A549 (cell line): ENCODE measurements at regions not wholly inside any gene's neighbourhood (a gene's known extent, or its start where the extent isn't known, plus 50 kb on each side); places are given as distances from the start of the nearest gene placed in this dataset.

Experiments used
- FOSB ChIP-seq: fragments of 250-450 bp; sonication (Bioruptor Pico); IDR thresholded peaks from 2 replicates; pipeline ENCODE4 v1.5.0; 2020; ENCODE audit warnings: mild to moderate bottlenecking, moderate library complexity
- POLR2A ChIP-seq: IDR thresholded peaks from 2 replicates; pipeline ENCODE4 v1.6.1; 2012; ENCODE audit warnings: mild to moderate bottlenecking, low read length
- ZC3H11A ChIP-seq: fragments of 450-650 bp; IDR thresholded peaks from 2 replicates; pipeline ENCODE4 v1.6.1; 2014; ENCODE audit warnings: antibody characterized with exemption, mild to moderate bottlenecking
- TF ChIP-seq, protein P1 (sequence below): fragments of >200 bp; sonication (Bioruptor Twin); formaldehyde crosslinking; IDR thresholded peaks from 3 replicates; pipeline ENCODE4 v1.5.1; 2016

DNA sequence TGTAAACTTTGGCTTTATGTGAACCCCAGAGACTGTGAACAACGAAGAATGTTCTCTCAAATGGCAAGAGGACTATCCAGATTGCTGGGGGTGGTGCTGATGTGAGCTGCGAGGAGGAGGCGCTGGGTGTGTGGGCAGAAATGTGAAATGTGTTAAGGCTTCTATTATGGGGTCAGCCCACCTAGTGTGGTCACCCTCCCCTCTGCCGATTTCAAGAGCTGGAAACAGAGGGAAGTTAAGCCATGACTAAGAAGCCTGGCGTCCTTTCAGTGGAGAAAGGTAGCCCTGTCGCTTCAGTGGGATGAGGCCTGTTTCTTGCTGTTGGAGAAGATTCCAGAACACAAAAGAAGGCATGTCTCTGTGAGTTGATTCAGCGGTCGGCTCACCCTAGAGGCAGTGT, 89.0 kb upstream of the KCTD1 start:
- TF ChIP-seq POLR2A, result no peak
- no peak for TF ChIP-seq ZC3H11A
- TF ChIP-seq, protein P1, sequence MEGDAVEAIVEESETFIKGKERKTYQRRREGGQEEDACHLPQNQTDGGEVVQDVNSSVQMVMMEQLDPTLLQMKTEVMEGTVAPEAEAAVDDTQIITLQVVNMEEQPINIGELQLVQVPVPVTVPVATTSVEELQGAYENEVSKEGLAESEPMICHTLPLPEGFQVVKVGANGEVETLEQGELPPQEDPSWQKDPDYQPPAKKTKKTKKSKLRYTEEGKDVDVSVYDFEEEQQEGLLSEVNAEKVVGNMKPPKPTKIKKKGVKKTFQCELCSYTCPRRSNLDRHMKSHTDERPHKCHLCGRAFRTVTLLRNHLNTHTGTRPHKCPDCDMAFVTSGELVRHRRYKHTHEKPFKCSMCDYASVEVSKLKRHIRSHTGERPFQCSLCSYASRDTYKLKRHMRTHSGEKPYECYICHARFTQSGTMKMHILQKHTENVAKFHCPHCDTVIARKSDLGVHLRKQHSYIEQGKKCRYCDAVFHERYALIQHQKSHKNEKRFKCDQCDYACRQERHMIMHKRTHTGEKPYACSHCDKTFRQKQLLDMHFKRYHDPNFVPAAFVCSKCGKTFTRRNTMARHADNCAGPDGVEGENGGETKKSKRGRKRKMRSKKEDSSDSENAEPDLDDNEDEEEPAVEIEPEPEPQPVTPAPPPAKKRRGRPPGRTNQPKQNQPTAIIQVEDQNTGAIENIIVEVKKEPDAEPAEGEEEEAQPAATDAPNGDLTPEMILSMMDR, result no peak
- no peak for TF ChIP-seq FOSB
